ENCODE measurements at regions not wholly inside any gene's neighbourhood (a gene's known extent, or its start where the extent isn't known, plus 50 kb on each side); places are given as distances from the start of the nearest gene placed in this dataset.

DNA sequence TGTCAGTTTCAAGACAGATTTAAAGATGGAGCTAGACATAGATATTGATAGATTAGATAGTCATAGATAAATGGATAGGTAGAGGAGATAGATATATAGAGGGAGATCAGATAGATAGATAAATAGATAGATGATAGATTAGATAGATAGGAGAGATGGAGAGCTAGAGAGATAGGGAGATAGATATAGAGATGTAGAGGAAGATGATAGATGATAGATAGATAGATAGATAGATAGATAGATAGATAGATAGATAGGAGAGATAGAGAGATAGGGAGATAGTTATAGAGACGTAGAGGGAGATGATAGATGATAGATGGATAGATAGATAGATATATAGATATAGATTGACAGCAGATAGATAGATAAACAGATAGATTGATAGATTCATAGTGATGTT, 1038.8 kb upstream of the AUTS2 start:
- TF ChIP-seq, protein P1, sequence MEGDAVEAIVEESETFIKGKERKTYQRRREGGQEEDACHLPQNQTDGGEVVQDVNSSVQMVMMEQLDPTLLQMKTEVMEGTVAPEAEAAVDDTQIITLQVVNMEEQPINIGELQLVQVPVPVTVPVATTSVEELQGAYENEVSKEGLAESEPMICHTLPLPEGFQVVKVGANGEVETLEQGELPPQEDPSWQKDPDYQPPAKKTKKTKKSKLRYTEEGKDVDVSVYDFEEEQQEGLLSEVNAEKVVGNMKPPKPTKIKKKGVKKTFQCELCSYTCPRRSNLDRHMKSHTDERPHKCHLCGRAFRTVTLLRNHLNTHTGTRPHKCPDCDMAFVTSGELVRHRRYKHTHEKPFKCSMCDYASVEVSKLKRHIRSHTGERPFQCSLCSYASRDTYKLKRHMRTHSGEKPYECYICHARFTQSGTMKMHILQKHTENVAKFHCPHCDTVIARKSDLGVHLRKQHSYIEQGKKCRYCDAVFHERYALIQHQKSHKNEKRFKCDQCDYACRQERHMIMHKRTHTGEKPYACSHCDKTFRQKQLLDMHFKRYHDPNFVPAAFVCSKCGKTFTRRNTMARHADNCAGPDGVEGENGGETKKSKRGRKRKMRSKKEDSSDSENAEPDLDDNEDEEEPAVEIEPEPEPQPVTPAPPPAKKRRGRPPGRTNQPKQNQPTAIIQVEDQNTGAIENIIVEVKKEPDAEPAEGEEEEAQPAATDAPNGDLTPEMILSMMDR (IDR thresholded peaks at IDR 0.05): no peak
- TF ChIP-seq POLR2A (IDR thresholded peaks at IDR 0.05): no peak
- TF ChIP-seq POLR2AphosphoS5 (IDR thresholded peaks at IDR 0.05): no peak
- TF ChIP-seq EP300 (IDR thresholded peaks at IDR 0.05): no peak
